Left forelimb (tissue), 1 donor: ENCODE measurements at regions not wholly inside any gene's neighbourhood (a gene's known extent, or its start where the extent isn't known, plus 50 kb on each side); places are given as distances from the start of the nearest gene placed in this dataset.
"Not testable (repeated sequence)": the region's sequence is repeated elsewhere in the genome, so short reads cannot be mapped to it uniquely, and the experiment has no call there.

ENCODE experiments used
- DNase-seq: peaks from one replicate; pipeline ENCODE4 v3.0.0-alpha.2; 2018; ENCODE audit warnings: low spot score

DNA sequence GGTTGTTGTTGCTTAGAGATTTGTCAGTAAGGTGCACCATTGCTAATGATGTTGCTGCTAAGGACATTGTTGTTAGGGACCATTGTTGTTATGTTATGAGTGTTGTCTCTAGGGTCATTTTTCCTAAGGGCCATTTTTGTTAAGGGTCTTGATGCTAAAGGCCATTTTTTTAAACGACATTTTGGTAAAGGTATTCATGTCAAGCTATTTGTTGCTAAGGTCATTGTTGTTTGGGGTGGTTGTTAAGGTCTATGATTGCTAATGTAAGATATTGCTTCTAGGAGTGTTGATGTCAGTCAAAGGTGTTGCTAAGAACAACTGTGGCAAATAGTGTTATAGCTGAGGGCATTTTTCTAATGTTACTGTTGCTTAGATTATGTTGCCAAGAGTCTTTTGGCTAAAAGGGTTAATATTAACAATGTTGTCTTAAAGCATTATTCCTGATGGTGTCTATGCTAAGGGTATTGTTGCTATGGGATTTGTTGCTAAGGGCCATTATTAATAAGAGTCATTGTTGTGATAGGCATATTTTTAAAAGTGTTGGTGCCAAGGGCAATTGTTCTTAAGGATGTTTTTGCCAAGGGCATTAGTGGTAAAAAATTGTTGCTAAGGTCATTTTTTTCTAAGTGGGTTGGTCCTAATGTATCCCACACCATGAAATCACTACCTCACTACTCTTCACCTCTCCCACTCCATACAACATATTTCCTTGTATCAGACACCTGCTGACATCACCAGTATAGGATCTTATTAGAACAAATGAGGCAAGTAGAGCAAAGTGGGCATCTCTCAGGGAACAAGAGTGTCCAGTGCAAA lies 56.2 kb downstream of the SPATA31A6 start:
- DNase-seq: not testable (repeated sequence)

DNA sequence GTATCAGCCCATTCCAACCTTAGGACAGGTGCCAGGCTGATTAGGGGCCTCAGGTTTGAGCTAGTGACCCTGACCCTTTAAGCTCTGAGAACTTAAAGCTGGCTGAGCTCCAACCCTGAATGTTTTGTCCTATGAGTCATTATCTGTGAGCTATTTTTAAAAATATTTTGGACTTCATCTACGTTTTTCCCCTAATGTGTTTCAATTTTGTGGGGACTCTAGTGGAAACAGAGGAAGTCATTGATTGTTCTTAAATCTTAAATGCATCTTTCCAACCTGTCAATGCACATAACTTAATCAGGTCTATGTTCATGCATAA lies 56.8 kb downstream of the SPATA31A6 start:
- not testable (repeated sequence) for DNase-seq

DNA sequence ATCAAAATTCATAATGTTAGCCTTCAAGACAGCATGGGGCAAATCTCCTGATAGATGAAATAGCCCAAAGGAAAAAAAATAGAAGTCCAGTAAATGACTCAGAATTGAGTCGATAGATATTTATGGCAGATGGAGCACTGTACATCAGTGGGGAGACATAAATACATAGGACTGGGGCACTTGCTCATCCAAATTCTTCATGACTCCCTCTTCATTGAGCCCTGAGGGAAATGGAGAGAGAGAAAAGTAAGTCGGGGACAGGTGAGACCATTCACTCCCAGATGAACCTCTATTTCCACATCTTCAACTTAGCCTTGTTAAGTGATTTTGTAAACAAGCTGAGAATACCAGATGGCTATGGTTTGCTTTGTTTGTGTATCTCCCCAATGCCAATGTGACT lies 59.8 kb downstream of the SPATA31A6 start:
- DNase-seq: not testable (repeated sequence)

DNA sequence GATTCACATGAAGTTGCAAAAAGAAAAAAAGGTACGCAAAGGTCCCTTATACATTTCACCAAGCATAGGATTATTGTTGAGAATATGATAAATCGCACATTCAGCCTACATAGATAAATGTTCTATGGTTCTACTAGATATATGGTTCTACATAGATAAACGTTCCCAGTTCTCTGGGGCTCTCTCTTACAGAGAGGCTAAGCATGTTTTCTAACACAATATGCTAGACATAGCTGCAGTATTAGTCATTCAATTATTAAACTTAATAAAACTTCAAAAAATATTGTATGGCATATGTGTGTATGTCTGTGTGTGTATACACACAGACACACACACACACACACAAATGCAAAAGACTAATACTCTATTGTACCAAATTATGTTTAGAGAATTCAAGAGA lies 60.4 kb downstream of the SPATA31A6 start:
- DNase-seq: not testable (repeated sequence)

DNA sequence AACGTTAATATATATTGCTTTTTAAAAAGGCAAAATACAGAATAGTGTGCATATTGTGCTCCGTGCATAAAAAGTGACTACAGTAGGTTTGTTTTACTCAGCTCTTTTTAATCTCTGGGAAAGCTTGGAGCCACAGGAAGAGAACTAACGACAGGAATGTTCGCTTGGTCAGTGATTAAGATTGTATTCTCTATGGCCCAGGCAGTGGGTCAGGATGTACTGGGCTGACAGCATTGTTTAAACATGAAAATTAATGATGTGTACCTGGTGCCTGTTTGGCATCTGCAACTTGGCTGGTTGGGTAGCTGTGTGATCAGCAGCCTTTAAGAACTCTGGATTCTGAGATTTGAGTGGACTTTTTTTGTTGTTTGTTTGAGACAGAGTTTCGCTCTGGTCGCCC lies 85.3 kb downstream of the SPATA31A6 start:
- DNase-seq: not testable (repeated sequence)

DNA sequence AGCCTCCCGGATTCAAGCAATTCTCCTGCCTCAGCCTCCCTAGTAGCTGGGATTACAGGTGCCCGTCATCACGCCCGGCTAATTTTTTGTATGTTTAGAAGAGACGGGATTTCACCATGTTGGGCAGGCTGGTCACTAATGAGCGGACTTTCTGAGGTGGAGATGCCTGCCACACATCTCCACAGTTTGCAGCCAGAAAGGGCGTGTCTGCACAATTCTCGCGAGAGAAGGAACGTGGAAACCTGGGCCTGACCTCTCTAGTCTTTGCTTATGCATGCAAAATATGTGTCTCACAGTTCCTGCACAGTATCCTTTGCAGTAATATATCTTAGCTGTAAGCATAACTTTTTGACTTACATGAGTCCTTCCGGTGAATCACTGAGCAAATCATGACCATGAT lies 85.7 kb downstream of the SPATA31A6 start:
- DNase-seq: not testable (repeated sequence)

DNA sequence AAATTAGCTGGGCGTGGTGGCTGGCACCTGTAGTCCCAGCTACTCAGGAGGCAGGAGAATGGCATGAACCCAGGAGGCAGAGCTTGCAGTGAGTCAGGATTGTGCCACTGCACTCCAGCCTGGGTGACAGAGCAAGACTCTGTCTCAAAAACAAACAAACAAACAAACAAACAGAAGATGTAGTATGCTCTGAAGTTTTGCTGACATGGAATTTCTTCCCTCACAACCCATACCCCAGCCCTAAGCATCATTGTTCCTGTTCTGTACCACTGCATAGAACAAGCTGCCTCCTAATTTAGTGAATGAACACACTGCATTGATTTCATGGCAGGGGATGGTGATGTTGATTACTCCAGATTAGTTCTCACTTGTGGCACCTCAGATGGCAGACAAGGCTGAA lies 89.7 kb downstream of the SPATA31A6 start:
- not testable (repeated sequence) for DNase-seq

DNA sequence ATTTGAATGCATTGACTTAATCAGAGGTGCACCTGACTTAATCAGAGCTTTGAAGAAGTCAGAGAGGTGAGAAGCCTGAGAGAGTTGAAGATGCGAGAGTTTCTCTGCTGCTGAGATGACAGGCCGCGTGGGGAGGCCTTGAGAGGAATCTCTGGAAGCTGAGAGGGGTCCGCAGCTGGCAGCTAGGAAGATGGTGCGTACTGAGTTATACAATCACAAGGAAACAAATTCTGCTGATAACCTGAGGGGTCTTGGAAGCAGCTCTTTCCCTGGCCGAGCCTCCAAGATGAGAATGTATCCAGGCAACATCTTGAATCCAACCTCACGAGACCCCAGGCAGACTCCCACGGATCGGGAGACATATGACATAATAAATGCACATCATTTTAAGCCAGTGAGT lies 91.7 kb downstream of the SPATA31A6 start:
- DNase-seq: no peak

DNA sequence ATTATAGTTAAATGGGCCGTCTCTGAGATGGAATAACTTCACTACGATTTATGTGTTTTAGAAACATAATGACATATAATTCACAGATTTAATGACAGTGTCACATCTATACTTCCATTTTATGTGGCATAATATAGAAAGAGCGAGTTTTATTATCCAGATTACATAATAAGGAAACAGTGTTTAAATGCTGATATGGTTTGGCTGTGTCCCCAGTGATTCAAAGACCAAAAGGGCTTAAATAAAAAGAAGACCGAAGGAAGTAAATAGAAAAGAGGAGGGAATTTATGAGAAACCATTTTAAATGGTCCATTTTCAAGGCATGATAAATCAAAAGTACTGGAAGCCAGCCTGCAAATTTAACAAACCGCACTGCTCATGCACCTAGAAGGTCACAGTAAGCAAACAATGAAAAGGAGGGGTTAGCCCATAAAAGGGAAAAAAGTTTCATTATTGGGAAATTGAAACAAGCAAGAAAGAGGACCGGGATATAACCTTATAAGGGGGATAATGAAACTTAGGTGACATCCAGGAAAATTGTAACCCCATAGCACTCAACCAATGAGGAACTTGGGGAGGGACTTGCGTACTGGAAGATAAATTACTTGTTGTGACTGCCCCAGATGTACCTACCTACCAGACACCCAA lies 99.2 kb downstream of the SPATA31A6 start:
- DNase-seq: not testable (repeated sequence)

DNA sequence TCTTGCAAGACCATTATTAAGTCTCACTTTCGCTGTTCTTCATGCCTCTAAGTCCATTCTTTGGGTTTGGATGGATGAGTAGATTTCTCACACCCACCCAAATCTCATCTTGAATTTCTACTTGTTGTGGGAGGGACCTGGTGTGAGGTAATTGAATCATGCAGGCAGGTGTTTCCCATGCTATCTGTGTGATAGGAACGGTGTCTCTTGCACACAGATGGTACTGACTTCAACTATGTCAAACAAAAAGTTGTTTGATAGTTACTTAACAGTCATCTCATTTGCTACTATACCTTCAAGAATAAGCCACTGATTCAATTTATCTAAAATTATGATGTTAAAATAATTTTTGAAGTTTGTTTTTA lies 99.7 kb downstream of the SPATA31A6 start:
- not testable (repeated sequence) for DNase-seq

DNA sequence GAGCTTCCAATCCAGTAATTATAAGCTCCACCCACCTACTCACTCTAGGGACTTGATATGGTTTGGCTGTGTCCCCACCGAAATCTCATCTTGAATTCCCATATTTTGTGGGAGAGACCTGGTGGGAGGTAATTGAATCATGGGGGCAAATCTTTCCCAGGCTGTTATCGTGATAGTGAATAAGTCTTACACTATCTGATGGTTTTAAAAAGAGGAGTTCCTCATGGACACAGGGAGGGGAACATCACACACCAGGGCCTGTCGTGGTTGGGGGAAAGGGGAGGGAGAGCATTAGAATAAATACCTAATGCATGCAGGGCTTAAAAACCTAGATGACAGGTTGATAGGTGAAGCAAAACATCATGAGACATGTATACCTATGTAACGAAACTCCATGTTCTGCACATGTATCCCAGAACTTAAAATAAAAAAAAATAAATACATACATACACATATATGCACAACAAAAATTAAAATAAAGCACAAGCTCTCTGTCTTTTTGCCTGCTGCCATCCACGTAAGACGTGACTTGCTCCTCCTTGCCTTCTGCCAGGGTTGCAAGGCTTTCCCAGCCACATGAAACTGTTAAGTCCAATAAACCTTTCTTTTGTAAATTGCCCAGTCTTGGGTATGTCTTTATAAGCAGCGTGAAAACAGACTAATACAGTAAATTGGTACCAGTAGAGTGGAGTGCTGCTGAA lies 102.8 kb downstream of the SPATA31A6 start:
- DNase-seq: not testable (repeated sequence)

DNA sequence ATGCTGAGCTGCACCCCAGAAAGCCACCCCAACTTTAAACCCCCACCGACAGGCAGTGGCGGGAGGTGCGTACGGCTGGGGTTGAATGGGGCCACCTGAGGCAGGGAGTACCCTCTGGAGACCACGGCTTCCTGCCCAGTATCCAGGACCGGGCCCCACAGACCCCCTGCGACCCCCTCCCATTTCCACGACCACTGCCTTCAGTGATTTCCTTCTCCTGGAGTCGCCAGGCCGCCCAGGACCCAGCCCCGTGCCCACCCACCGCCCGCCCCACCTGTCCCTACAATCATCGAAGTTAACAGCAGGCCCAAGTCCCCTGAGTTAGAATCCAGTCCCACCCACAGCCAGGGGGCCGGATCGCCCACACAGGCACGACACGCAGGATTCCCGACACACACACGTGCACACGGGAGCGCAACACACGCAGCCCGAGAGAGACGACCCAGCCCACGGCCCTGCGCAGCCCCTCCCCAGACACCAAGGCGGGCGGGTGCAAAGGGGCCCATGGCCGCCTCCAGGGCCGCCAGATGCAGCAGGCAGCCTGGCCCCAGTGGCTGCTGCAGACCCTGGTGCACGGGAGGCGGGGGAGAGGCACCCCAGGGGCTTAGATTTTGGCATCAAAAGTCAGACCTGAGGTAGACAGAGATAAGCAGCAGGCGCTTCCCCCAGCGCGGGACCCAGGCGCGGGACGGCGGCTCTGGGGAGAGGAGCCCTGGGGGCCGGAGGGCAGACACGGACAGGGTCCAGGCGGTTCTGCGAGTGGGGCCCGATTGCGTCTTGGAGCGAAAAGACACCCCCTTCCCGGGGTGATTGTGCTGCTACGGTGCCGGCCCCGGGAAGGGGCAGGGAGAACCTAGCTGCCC lies 104.8 kb downstream of the SPATA31A6 start:
- not testable (repeated sequence) for DNase-seq

DNA sequence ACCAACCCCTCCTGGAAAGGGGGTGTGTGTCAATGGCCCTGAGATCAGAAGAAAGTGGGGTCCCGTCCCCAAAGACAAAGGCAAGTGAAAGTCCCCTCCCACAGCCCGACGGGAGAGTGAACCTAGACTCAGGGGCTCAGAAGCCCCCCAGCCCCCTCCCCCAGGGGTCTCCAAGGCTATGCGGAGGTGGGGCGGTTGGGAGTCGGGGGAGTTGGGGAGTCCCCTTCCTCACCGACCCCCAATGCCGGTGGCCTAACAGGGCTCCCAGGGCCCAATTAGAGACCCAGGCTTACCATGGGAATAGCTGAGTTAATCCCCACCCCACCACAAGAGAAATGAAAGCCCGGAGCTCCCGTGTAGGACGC lies 105.4 kb downstream of the SPATA31A6 start:
- DNase-seq: not testable (repeated sequence)

DNA sequence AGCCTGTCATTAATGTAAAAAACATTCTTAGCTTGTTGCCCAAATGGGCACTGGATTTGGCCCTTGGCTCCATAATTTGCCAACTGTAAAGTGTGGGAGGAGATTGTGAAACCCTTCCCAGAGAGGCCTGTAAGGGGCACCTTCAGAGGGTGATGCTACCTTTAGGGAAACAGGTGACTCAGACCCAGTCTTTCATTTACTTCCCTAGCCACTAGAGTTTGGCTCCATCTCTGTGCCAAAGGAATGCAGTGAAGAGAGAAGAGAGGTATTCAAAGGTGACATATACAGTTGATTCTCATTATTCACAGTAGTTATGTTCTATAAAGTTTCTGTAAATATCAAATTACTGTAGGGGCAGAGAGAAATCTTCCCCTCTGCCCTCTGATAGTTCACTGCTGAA lies 116.7 kb downstream of the SPATA31A6 start:
- not testable (repeated sequence) for DNase-seq

DNA sequence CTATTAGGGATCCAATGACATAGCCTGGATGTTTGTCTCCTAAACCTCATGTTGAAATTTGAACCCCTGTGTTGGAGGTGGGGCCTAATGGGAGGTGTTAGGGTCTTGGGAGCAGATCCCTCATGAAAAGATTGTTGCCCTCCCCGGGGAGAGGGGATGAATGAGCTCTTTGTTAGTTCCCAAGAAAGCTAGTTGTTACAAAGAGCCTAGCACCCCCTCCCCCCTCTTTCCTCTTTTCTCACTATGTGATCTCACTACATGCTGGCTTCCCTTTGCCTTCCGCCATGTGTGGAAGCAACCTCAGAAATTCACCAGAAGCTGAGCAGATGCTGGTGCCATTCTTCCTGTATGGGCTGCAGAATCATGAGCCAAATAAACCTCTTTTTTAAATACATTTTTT lies 123.2 kb downstream of the SPATA31A6 start:
- not testable (repeated sequence) for DNase-seq

DNA sequence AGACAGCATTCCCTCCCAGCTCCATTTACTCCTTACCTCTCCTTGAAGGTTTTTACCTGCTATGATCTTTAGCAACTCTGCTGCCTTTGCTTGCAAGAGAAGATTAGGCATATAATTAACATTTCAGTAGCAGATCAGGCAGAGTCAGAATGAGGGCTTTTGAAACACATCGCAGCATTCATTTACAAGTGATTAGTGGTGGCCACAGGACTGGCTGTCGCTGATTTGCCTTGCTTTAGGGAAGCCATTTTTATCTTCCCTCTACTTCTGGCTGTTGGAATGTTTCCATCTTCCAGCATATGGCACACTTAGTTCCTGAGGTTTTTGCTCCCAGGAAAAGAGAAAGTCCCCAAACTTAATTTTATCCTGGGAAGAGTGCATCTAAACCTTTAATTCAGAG lies 124.0 kb downstream of the SPATA31A6 start:
- DNase-seq: not testable (repeated sequence)

DNA sequence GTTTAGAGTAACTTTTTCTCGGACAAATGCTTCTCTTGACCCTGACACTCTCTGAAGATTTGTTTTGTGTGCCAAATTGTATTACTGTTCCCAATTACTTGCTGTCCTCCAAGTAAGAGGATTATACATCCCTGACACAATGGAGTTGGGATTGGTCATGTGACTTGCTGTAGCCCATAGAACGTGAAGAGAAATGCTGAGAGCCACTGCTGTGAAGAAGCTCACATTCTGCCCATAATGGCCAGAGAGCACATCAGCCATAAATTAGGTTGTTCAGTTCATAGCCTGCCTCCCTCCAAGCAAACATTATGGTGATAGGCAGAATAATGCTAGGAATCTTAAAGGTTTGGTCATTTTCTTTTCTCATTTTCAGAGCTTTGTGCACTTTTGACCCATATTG lies 127.5 kb downstream of the SPATA31A6 start:
- not testable (repeated sequence) for DNase-seq

DNA sequence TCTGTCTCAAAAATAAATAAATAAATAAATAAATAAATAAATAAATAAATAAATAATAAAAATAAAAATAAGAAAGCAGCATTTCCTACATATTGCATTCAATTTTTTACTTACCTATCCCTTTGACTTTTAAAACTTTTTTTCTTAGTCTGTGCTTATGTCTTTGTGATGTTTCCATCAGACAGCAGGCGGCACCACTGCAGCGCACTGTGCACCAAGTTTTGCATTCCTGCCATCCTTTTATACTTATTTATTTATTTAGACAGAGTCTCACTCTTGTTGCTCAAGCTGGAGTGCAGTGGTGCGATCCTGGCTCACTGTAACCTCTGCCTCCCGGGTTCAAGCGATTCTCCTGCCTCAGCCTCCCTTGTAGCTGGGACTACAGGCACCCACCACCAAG lies 132.6 kb downstream of the SPATA31A6 start:
- DNase-seq: not testable (repeated sequence)

DNA sequence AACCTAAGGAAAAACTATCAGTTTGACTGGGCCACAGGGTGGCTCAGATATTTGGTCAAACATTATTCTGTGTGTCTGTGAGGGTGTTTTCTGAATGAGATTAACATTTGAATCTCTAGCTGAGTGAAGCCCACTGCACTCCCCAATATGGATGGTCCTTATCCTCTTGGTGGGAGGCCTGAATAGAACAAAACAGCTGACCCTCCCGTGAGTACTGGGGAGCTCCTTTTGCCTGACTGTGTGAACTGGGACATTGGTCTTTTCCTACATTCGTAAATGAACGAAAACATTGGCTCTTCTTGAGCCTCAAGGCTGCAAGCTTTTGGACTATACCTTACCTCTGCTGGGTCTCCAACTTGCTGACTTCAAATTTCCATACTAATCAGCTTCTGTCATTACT lies 134.2 kb downstream of the SPATA31A6 start:
- DNase-seq: not testable (repeated sequence)

DNA sequence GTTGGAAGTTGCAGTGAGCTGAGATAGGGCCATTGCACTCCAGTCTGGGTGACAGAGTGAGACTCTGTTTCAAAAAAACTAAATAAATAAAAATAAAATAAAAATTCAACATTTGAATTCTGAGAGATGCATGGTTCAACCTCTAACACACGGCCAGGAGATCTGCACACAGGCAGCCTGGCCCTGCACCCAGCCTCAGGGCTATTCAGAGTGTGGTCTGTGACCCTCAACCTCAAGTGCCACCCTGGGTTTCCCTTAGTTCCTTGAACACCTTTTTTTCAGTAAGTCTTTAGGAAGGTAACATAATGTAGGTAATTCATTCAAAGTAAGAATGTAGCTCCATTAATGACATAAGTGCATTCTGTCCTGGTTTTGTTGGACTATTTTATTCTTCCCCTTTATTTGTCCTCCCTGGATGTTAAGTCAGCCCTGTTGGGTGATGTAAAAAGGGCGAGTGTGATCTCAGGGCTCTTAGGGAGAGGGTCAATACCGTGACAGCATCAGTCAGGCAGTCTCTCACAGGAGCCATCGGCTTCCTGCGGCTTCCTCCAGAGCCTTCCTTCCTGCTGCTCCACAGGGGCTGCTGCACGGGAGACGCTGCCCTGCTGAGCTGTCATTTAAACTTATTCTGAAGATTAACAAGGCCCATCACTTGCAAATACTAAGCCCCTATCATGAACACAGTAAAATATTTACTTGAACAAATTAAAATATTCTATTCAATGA lies 139.8 kb downstream of the SPATA31A6 start:
- DNase-seq: not testable (repeated sequence)

DNA sequence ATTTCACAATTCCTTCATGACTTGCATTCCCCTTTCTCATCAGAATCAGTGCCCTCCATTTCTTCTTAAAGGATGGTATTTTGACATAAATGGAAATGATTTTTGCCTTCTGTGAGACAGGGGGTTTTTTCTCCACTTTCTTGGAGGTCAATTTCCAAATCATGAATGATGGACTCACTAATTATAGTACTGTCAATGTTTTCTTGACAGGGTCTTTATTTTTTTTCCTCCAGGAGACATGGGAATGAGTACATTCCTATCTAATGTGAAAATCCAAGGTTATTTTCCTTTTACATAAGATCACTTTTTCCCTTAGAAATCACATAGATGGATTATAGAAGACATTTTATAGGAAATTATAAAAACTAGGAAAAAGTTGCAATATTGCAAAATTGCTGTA lies 141.7 kb downstream of the SPATA31A6 start:
- DNase-seq: not testable (repeated sequence)
